ENCODE measurements at regions not wholly inside any gene's neighbourhood (a gene's known extent, or its start where the extent isn't known, plus 50 kb on each side); places are given as distances from the start of the nearest gene placed in this dataset.

GRCh38 chr18:78447211-78447610 is 532.4 kb upstream of the SALL3 start:
- no peak for TF ChIP-seq TOX (CRISPR knock-in tag; IDR thresholded peaks at IDR 0.05; ENCODE audit: borderline replicate concordance)
- TF ChIP-seq GLIS3 (CRISPR knock-in tag; IDR thresholded peaks at IDR 0.05): no peak
- no peak for TF ChIP-seq TCF4 (CRISPR knock-in tag; IDR thresholded peaks at IDR 0.05; ENCODE audit: borderline replicate concordance)
- no peak for TF ChIP-seq ZFP3 (CRISPR knock-in tag; IDR thresholded peaks at IDR 0.05)
- TF ChIP-seq ISL1 (CRISPR knock-in tag; IDR thresholded peaks at IDR 0.05): no peak
- no peak for TF ChIP-seq ZNF70 (CRISPR knock-in tag; IDR thresholded peaks at IDR 0.05)
- TF ChIP-seq SNAI2 (CRISPR knock-in tag; IDR thresholded peaks at IDR 0.05): no peak
- no peak for TF ChIP-seq ZC3H10 (CRISPR knock-in tag; IDR thresholded peaks at IDR 0.05)
- TF ChIP-seq ARNTL (CRISPR knock-in tag; IDR thresholded peaks at IDR 0.05; ENCODE audit: borderline replicate concordance, low read depth): no peak
- TF ChIP-seq PATZ1 (CRISPR knock-in tag; IDR thresholded peaks at IDR 0.05; ENCODE audit: borderline replicate concordance): no peak
- TF ChIP-seq POU6F1 (CRISPR knock-in tag; IDR thresholded peaks at IDR 0.05; ENCODE audit: borderline replicate concordance, low read depth): no peak
- TF ChIP-seq CREB5 (CRISPR knock-in tag; IDR thresholded peaks at IDR 0.05; ENCODE audit: low read depth): no peak
- no peak for TF ChIP-seq ZFP30 (CRISPR knock-in tag; IDR thresholded peaks at IDR 0.05)
